ENCODE measurements at regions not wholly inside any gene's neighbourhood (a gene's known extent, or its start where the extent isn't known, plus 50 kb on each side); places are given as distances from the start of the nearest gene placed in this dataset.

DNA sequence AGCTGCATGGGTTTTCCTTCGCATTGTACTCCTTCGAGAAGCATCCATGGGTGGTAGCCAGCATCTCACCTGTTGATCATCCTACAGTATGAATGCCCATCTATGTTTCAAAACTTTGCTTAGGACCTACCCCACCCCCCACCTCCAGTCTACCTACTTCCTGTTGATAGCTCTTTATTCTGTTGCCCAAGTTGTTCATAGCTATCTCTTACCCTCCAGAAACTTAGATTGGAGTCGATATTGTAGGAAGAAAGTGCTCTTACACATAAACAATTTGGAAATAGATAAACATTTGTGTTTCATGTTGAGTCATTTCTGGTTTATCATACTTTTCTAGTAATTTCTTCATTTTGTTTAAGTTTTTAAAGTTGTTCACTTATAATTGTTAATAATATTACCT lies 90.1 kb downstream of the FAS start:
- no peaks in the 10 kb centered on the region for H3K9me3 ChIP-seq (ENCODE audit: control insufficient read depth in 1 of 2, insufficient read depth in 1 of 2, low read depth in 1 of 2, low read length in 2 of 2)
- no peaks in the 10 kb centered on the region for H3K36me3 ChIP-seq (ENCODE audit: control insufficient read depth in 1 of 2, insufficient read depth in 2 of 2, low read length in 2 of 2)
- TF ChIP-seq ELF1 (IDR thresholded peaks at IDR 0.05; ENCODE audit: borderline replicate concordance, low read depth) (no peak), POLR2A (IDR thresholded peaks at IDR 0.05; ENCODE audit: borderline replicate concordance, extremely low read depth, insufficient read depth, insufficient read length) (no peak), SIN3A (IDR thresholded peaks at IDR 0.05; ENCODE audit: low read depth) (no peak), ZFX (IDR thresholded peaks at IDR 0.05) (no peak), EGR1 (IDR thresholded peaks at IDR 0.05; ENCODE audit: low read depth) (no peak), YY1 (IDR thresholded peaks at IDR 0.05; ENCODE audit: extremely low read depth, insufficient replicate concordance, low read depth, low read length) (no peak), JUND (IDR thresholded peaks at IDR 0.05) (no peak), POLR2AphosphoS5 (IDR thresholded peaks at IDR 0.05; ENCODE audit: low read depth, low read length) (no peak)
- TF ChIP-seq, protein P1, sequence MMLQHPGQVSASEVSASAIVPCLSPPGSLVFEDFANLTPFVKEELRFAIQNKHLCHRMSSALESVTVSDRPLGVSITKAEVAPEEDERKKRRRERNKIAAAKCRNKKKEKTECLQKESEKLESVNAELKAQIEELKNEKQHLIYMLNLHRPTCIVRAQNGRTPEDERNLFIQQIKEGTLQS (IDR thresholded peaks at IDR 0.05), result no peak
- TF ChIP-seq, protein P2, sequence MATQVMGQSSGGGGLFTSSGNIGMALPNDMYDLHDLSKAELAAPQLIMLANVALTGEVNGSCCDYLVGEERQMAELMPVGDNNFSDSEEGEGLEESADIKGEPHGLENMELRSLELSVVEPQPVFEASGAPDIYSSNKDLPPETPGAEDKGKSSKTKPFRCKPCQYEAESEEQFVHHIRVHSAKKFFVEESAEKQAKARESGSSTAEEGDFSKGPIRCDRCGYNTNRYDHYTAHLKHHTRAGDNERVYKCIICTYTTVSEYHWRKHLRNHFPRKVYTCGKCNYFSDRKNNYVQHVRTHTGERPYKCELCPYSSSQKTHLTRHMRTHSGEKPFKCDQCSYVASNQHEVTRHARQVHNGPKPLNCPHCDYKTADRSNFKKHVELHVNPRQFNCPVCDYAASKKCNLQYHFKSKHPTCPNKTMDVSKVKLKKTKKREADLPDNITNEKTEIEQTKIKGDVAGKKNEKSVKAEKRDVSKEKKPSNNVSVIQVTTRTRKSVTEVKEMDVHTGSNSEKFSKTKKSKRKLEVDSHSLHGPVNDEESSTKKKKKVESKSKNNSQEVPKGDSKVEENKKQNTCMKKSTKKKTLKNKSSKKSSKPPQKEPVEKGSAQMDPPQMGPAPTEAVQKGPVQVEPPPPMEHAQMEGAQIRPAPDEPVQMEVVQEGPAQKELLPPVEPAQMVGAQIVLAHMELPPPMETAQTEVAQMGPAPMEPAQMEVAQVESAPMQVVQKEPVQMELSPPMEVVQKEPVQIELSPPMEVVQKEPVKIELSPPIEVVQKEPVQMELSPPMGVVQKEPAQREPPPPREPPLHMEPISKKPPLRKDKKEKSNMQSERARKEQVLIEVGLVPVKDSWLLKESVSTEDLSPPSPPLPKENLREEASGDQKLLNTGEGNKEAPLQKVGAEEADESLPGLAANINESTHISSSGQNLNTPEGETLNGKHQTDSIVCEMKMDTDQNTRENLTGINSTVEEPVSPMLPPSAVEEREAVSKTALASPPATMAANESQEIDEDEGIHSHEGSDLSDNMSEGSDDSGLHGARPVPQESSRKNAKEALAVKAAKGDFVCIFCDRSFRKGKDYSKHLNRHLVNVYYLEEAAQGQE (IDR thresholded peaks at IDR 0.05; ENCODE audit: low read depth), result no peak
- TF ChIP-seq, protein P3, sequence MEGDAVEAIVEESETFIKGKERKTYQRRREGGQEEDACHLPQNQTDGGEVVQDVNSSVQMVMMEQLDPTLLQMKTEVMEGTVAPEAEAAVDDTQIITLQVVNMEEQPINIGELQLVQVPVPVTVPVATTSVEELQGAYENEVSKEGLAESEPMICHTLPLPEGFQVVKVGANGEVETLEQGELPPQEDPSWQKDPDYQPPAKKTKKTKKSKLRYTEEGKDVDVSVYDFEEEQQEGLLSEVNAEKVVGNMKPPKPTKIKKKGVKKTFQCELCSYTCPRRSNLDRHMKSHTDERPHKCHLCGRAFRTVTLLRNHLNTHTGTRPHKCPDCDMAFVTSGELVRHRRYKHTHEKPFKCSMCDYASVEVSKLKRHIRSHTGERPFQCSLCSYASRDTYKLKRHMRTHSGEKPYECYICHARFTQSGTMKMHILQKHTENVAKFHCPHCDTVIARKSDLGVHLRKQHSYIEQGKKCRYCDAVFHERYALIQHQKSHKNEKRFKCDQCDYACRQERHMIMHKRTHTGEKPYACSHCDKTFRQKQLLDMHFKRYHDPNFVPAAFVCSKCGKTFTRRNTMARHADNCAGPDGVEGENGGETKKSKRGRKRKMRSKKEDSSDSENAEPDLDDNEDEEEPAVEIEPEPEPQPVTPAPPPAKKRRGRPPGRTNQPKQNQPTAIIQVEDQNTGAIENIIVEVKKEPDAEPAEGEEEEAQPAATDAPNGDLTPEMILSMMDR (IDR thresholded peaks at IDR 0.05 in 2 of 3, conservative IDR thresholded peaks at IDR 0.05 in 1 of 3; ENCODE audit: borderline replicate concordance in 1 of 3, insufficient read depth in 1 of 3, low read depth in 2 of 3, low read length in 2 of 3), result no peak
- no peaks in the 10 kb centered on the region for H3K4me1 ChIP-seq (ENCODE audit: control insufficient read depth in 1 of 2, insufficient read depth in 2 of 2, low read length in 2 of 2)
- no peaks in the 10 kb centered on the region for H3K9me2 ChIP-seq (ENCODE audit: insufficient read depth)
- H3K27me3 ChIP-seq (ENCODE audit: insufficient read depth, low read length), result no peaks in the 10 kb centered on the region
- ChIA-PET RAD21 (ENCODE audit: low non-redundant PET in 1 of 2, low total read pairs in 2 of 2, uncharacterized antibody in 2 of 2, unreplicated experiment in 2 of 2) (no interaction called here), POLR2A (no interaction called here), CTCF (no interaction called here)
- ATAC-seq (no peak), DNase-seq (ENCODE audit: low read depth, low spot score) (no peak)
- H4K20me1 ChIP-seq (ENCODE audit: insufficient read depth), result no peaks in the 10 kb centered on the region
- H3K9ac ChIP-seq (ENCODE audit: low read length), result no peak overlapping the region
- H3K4me3 ChIP-seq (replicated peaks in 1 of 2; ENCODE audit: low read depth in 1 of 2, low read length in 2 of 2), result no peak overlapping the region
- no peak overlapping the region for H3K4me2 ChIP-seq (ENCODE audit: low read length)
- no peak overlapping the region for H2AFZ ChIP-seq (ENCODE audit: low read depth, low read length, poor library complexity, severe bottlenecking)
- H3K79me2 ChIP-seq (ENCODE audit: insufficient read depth, low read length), result no peaks in the 10 kb centered on the region
- no TSS peak for BruUV-seq (replicated peaks)
- no peak overlapping the region for H3K27ac ChIP-seq (ENCODE audit: low read depth, low read length)
- intact Hi-C loops (cut with micrococcal nuclease), result no loop called here
